Calu3 (cell line): ENCODE measurements at regions not wholly inside any gene's neighbourhood (a gene's known extent, or its start where the extent isn't known, plus 50 kb on each side); places are given as distances from the start of the nearest gene placed in this dataset.
"Not testable (repeated sequence)": the region's sequence is repeated elsewhere in the genome, so short reads cannot be mapped to it uniquely, and the experiment has no call there.

Source experiments
- BruUV-seq: library from RNA; stranded (reverse); fragments of 400-500 nt; replicated peaks from 2 replicates; lab custom pipeline; 2021; lab: Mats Ljungman, UMichigan
- CTCF ChIA-PET: fragments of 300-600 bp; sonication (Branson Sonifier 250); formaldehyde crosslinking; loops from one replicate; lab custom pipeline; 2022; ENCODE audit warnings: antibody characterized with exemption; lab: Charles Lee
- DNase-seq: peaks from one replicate; pipeline ENCODE4 v3.0.0; 2022
- H3K27ac Mint-ChIP-seq: one replicate; pipeline ENCODE4 v1.8.0; 2022; ENCODE audit warnings: mixed read lengths; ENCODE audit not compliant: unreplicated experiment
- H3K27me3 Mint-ChIP-seq: one replicate; pipeline ENCODE4 v1.8.0; 2022; ENCODE audit warnings: mixed read lengths; ENCODE audit not compliant: unreplicated experiment
- H3K36me3 Mint-ChIP-seq: one replicate; pipeline ENCODE4 v1.8.0; 2022; ENCODE audit warnings: mild to moderate bottlenecking, moderate library complexity, mixed read lengths; ENCODE audit not compliant: insufficient read depth, unreplicated experiment
- H3K4me1 Mint-ChIP-seq: one replicate; pipeline ENCODE4 v1.8.0; 2022; ENCODE audit warnings: mild to moderate bottlenecking, low read depth, mixed read lengths; ENCODE audit not compliant: unreplicated experiment
- H3K4me3 Mint-ChIP-seq: one replicate; pipeline ENCODE4 v1.8.0; 2022; ENCODE audit warnings: mild to moderate bottlenecking, low read depth, moderate library complexity, mixed read lengths; ENCODE audit not compliant: unreplicated experiment
- H3K9me3 Mint-ChIP-seq: one replicate; pipeline ENCODE4 v1.8.0; 2022; ENCODE audit warnings: low read depth, mixed read lengths; ENCODE audit not compliant: unreplicated experiment
- intact Hi-C: fragments of 100-400 bp; cut with micrococcal nuclease; formaldehyde crosslinking; loops from one replicate; pipeline ENCODE4 v1.10.0; 2022; ENCODE audit not compliant: unreplicated experiment
- TF ChIP-seq, protein P1 (sequence below): fragments of 200-600 bp; IDR thresholded peaks from one replicate; pipeline ENCODE4 v1.8.0; 2022; ENCODE audit warnings: antibody characterized with exemption; ENCODE audit not compliant: unreplicated experiment

- H3K9me3 Mint-ChIP-seq: no peaks in the 10 kb centered on the region
- H3K4me3 Mint-ChIP-seq: no peak overlapping the region
- intact Hi-C loops: no loop called here
- CTCF ChIA-PET: no interaction called here
- TF ChIP-seq, protein P1, sequence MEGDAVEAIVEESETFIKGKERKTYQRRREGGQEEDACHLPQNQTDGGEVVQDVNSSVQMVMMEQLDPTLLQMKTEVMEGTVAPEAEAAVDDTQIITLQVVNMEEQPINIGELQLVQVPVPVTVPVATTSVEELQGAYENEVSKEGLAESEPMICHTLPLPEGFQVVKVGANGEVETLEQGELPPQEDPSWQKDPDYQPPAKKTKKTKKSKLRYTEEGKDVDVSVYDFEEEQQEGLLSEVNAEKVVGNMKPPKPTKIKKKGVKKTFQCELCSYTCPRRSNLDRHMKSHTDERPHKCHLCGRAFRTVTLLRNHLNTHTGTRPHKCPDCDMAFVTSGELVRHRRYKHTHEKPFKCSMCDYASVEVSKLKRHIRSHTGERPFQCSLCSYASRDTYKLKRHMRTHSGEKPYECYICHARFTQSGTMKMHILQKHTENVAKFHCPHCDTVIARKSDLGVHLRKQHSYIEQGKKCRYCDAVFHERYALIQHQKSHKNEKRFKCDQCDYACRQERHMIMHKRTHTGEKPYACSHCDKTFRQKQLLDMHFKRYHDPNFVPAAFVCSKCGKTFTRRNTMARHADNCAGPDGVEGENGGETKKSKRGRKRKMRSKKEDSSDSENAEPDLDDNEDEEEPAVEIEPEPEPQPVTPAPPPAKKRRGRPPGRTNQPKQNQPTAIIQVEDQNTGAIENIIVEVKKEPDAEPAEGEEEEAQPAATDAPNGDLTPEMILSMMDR: no peak
- DNase-seq: no peak
- no peaks in the 10 kb centered on the region for H3K4me1 Mint-ChIP-seq
- no peaks in the 10 kb centered on the region for H3K27me3 Mint-ChIP-seq
- H3K36me3 Mint-ChIP-seq: no peaks in the 10 kb centered on the region
- BruUV-seq: no TSS peak
- no peak overlapping the region for H3K27ac Mint-ChIP-seq
Observed at GRCh38 chr11:95616256-95616804, 173.3 kb downstream of the FAM76B start.

GRCh38 chr11:95611827-95612226 is 177.8 kb downstream of the FAM76B start:
- H3K36me3 Mint-ChIP-seq: no peaks in the 10 kb centered on the region
- CTCF ChIA-PET: no interaction called here
- H3K27me3 Mint-ChIP-seq: no peaks in the 10 kb centered on the region
- no peaks in the 10 kb centered on the region for H3K9me3 Mint-ChIP-seq
- TF ChIP-seq, protein P1: no peak
- H3K4me3 Mint-ChIP-seq: no peak overlapping the region
- no peaks in the 10 kb centered on the region for H3K4me1 Mint-ChIP-seq
- DNase-seq: no peak
- H3K27ac Mint-ChIP-seq: no peak overlapping the region
- BruUV-seq: no TSS peak
- intact Hi-C loops: no loop called here

GRCh38 chr11:95610185-95610584 is 179.4 kb downstream of the FAM76B start:
- H3K27me3 Mint-ChIP-seq, H3K27ac Mint-ChIP-seq, CTCF ChIA-PET, H3K9me3 Mint-ChIP-seq, intact Hi-C loops, H3K36me3 Mint-ChIP-seq, H3K4me3 Mint-ChIP-seq, H3K4me1 Mint-ChIP-seq, BruUV-seq, DNase-seq: not testable (repeated sequence)

- intact Hi-C loops: no loop called here
- Mint-ChIP-seq H3K27ac (no peak overlapping the region), H3K4me1 (no peaks in the 10 kb centered on the region), H3K4me3 (no peak overlapping the region), H3K9me3 (no peaks in the 10 kb centered on the region), H3K36me3 (no peaks in the 10 kb centered on the region), H3K27me3 (no peaks in the 10 kb centered on the region)
- CTCF ChIA-PET: no interaction called here
- DNase-seq: no peak
- BruUV-seq: no TSS peak
- TF ChIP-seq, protein P1: no peak
Observed at GRCh38 chr11:95608093-95608492, 181.5 kb downstream of the FAM76B start.

DNA sequence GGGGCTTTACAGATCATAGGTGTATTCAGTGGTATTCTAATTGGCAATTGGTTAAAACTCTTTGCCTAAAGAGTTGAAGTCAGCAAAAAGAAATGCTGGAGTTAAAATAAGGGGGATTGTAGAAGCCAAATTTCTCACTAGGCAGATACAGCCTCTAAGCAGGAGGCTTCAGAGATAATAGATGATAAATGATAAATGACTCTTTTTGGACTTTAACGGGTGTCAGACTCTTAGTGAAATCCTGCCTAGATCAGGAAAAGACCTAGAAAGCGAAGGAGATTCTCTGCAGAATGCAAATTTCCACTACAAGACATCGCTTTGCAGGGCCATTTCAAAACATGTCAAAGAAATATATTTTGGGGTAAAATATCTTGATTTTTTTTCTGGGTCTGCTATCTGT is 182.8 kb downstream of the FAM76B start:
- CTCF ChIA-PET: no interaction called here
- no peak overlapping the region for H3K4me3 Mint-ChIP-seq

More for the DNA sequence above, 182.8 kb downstream of the FAM76B start:
- Mint-ChIP-seq H3K36me3 (no peaks in the 10 kb centered on the region), H3K27ac (no peak overlapping the region), H3K4me1 (no peaks in the 10 kb centered on the region), H3K27me3 (no peaks in the 10 kb centered on the region), H3K9me3 (no peaks in the 10 kb centered on the region)
- TF ChIP-seq, protein P1: no peak
- intact Hi-C loops: no loop called here
- BruUV-seq: no TSS peak
- DNase-seq: no peak
